ENCODE measurements at regions not wholly inside any gene's neighbourhood (a gene's known extent, or its start where the extent isn't known, plus 50 kb on each side); places are given as distances from the start of the nearest gene placed in this dataset.

GRCh38 chr1:239856924-239857323, 234.8 kb upstream of the FMN2 start:
- H3K27me3 ChIP-seq (ENCODE audit: control insufficient read depth in 2 of 2, insufficient read depth in 2 of 2, low read length in 2 of 2) = no peaks in the 10 kb centered on the region
- no peak overlapping the region for H3K27ac ChIP-seq (ENCODE audit: low read depth in 1 of 2, low read length in 2 of 2)
- Mint-ChIP-seq H3K27me3 (ENCODE audit: low read depth in 3 of 3) (no peaks in the 10 kb centered on the region), H3K4me3 (no peak overlapping the region), H3K27ac (peak overlapping the region in 2 of 7 donors; percentile 86 to 90), H3K36me3 (peaks cover 4 to 5% of the 10 kb centered on the region in 2 donors), H3K9me3 (peaks cover 6 to 14% (median 10%) of the 10 kb centered on the region in 7 donors), H3K4me1 (peaks cover 42% of the 10 kb centered on the region)
- H2AFZ ChIP-seq (ENCODE audit: insufficient read depth, low read depth, low read length, poor library complexity, severe bottlenecking) = no peak overlapping the region
- H3K4me1 ChIP-seq (ENCODE audit: control insufficient read depth in 1 of 2, insufficient read depth in 2 of 2, low read length in 2 of 2) = peaks cover 32 to 47% of the 10 kb centered on the region in 2 donors
- no peak overlapping the region for H3K4me3 ChIP-seq (replicated peaks in 1 of 3; ENCODE audit: low read depth in 2 of 3, low read length in 3 of 3)
- no peaks in the 10 kb centered on the region for H3K36me3 ChIP-seq (replicated peaks in 1 of 2; ENCODE audit: control insufficient read depth in 1 of 2, insufficient read depth in 2 of 2, low read length in 2 of 2)
- intact Hi-C loops (cut with micrococcal nuclease) = no loop called here
- no peak for DNase-seq
- TF ChIP-seq, protein P1, sequence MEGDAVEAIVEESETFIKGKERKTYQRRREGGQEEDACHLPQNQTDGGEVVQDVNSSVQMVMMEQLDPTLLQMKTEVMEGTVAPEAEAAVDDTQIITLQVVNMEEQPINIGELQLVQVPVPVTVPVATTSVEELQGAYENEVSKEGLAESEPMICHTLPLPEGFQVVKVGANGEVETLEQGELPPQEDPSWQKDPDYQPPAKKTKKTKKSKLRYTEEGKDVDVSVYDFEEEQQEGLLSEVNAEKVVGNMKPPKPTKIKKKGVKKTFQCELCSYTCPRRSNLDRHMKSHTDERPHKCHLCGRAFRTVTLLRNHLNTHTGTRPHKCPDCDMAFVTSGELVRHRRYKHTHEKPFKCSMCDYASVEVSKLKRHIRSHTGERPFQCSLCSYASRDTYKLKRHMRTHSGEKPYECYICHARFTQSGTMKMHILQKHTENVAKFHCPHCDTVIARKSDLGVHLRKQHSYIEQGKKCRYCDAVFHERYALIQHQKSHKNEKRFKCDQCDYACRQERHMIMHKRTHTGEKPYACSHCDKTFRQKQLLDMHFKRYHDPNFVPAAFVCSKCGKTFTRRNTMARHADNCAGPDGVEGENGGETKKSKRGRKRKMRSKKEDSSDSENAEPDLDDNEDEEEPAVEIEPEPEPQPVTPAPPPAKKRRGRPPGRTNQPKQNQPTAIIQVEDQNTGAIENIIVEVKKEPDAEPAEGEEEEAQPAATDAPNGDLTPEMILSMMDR (IDR thresholded peaks at IDR 0.05) = no peak
- H3K4me2 ChIP-seq (replicated peaks; ENCODE audit: extremely low read depth, low read length, poor library complexity, severe bottlenecking) = no peak overlapping the region
- peaks cover 7 to 10% of the 10 kb centered on the region in 2 donors for H3K9me3 ChIP-seq (replicated peaks in 1 of 2; ENCODE audit: control insufficient read depth in 1 of 2, insufficient read depth in 1 of 2, low read length in 2 of 2)
- H3K79me2 ChIP-seq (ENCODE audit: insufficient read depth, low read length) = no peaks in the 10 kb centered on the region
- H4K20me1 ChIP-seq (ENCODE audit: insufficient read depth, low read length) = no peaks in the 10 kb centered on the region
- H3K9ac ChIP-seq (ENCODE audit: insufficient read depth, low read length, poor library complexity, severe bottlenecking) = no peak overlapping the region
- WGBS (ENCODE audit: insufficient coverage) = no CpG with 5 or more reads among the region's 1 CpG

GRCh38 chr1:239858057-239858456, 233.6 kb upstream of the FMN2 start:
- Histone ChIP-seq H3K27ac (ENCODE audit: low read depth in 1 of 2, low read length in 2 of 2) (peak overlapping the region in 1 of 2 donors; percentile 68), H3K27me3 (ENCODE audit: control insufficient read depth in 2 of 2, insufficient read depth in 2 of 2, low read length in 2 of 2) (no peaks in the 10 kb centered on the region), H3K79me2 (ENCODE audit: insufficient read depth, low read length) (no peaks in the 10 kb centered on the region), H2AFZ (ENCODE audit: insufficient read depth, low read depth, low read length, poor library complexity, severe bottlenecking) (no peak overlapping the region), H3K9ac (ENCODE audit: insufficient read depth, low read length, poor library complexity, severe bottlenecking) (no peak overlapping the region), H3K4me2 (replicated peaks; ENCODE audit: extremely low read depth, low read length, poor library complexity, severe bottlenecking) (peak overlapping the region; percentile 54), H3K4me3 (replicated peaks in 1 of 3; ENCODE audit: low read depth in 2 of 3, low read length in 3 of 3) (peak overlapping the region in 1 of 3 experiments; percentile 57), H3K4me1 (ENCODE audit: control insufficient read depth in 1 of 2, insufficient read depth in 2 of 2, low read length in 2 of 2) (peaks cover 42 to 59% of the 10 kb centered on the region in 2 donors), H3K36me3 (replicated peaks in 1 of 2; ENCODE audit: control insufficient read depth in 1 of 2, insufficient read depth in 2 of 2, low read length in 2 of 2) (no peaks in the 10 kb centered on the region), H3K9me3 (replicated peaks in 1 of 2; ENCODE audit: control insufficient read depth in 1 of 2, insufficient read depth in 1 of 2, low read length in 2 of 2) (peaks cover 7 to 10% of the 10 kb centered on the region in 2 donors), H4K20me1 (ENCODE audit: insufficient read depth, low read length) (no peaks in the 10 kb centered on the region)
- Mint-ChIP-seq H3K27me3 (ENCODE audit: low read depth in 3 of 3) (no peaks in the 10 kb centered on the region), H3K9me3 (peaks cover 6 to 14% (median 10%) of the 10 kb centered on the region in 7 donors), H3K27ac (peak overlapping the region; percentile 7 to 89 (median 81)), H3K4me3 (peak overlapping the region in 1 of 2 donors; percentile 82), H3K36me3 (peaks cover 4 to 5% of the 10 kb centered on the region in 2 donors), H3K4me1 (peaks cover 53% of the 10 kb centered on the region)
- TF ChIP-seq, protein P1 (IDR thresholded peaks at IDR 0.05) = no peak
- DNase-seq = peak; percentile 74 to 85 (median 84)
- 7% methylated on average over 2 of the region's 4 CpGs for WGBS (ENCODE audit: insufficient coverage)
- intact Hi-C loops (cut with micrococcal nuclease) = no loop called here

Data from CD14-positive monocyte (primary cell).